NB4 (cell line): ENCODE measurements at regions not wholly inside any gene's neighbourhood (a gene's known extent, or its start where the extent isn't known, plus 50 kb on each side); places are given as distances from the start of the nearest gene placed in this dataset.

Experiments
- DNase-seq: peaks from one replicate; pipeline ENCODE4 v3.0.0; 2010; ENCODE audit warnings: low read depth
- H3K4me3 ChIP-seq: one replicate; pipeline ENCODE4 v1.5.1; 2011; ENCODE audit warnings: mild to moderate bottlenecking, low read depth, low read length, moderate library complexity
- CTCF ChIP-seq: IDR thresholded peaks from one replicate; pipeline ENCODE4 v1.5.1; 2012; ENCODE audit warnings: low read depth, low read length
- MAX ChIP-seq: IDR thresholded peaks from 2 replicates; pipeline ENCODE4 v1.6.1; 2011; ENCODE audit warnings: low read depth, low read length
- MYC ChIP-seq: IDR thresholded peaks from 2 replicates; pipeline ENCODE4 v1.6.1; 2011; ENCODE audit warnings: low read depth, low read length
- POLR2A ChIP-seq: IDR thresholded peaks from 2 replicates; pipeline ENCODE4 v1.6.1; 2011; ENCODE audit warnings: mild to moderate bottlenecking; ENCODE audit not compliant: insufficient read length; ENCODE audit errors: extremely low read depth

- no peak overlapping the region for H3K4me3 ChIP-seq
- peak; percentile 43 for DNase-seq
- TF ChIP-seq POLR2A (no peak), MAX (no peak), MYC (no peak), CTCF (peak; percentile 72)
These were observed 585.4 kb downstream of the SOX6 start for GRCh38 chr11:15770798-15771414.

- H3K4me3 ChIP-seq = no peak overlapping the region
- no peak for DNase-seq
- TF ChIP-seq POLR2A = no peak
- no peak for TF ChIP-seq MAX
- TF ChIP-seq MYC = no peak
- no peak for TF ChIP-seq CTCF
These were observed 583.8 kb downstream of the SOX6 start for GRCh38 chr11:15772547-15772946.

- DNase-seq = no peak
- H3K4me3 ChIP-seq = no peak overlapping the region
- TF ChIP-seq MYC (no peak), CTCF (no peak), MAX (no peak), POLR2A (no peak)
These were observed 583.4 kb downstream of the SOX6 start for GRCh38 chr11:15772981-15773380.

GRCh38 chr11:15773476-15774387 is 582.6 kb downstream of the SOX6 start:
- TF ChIP-seq CTCF (no peak), MAX (no peak), POLR2A (no peak), MYC (no peak)
- no peak for DNase-seq
- no peak overlapping the region for H3K4me3 ChIP-seq

- no peak for DNase-seq
- H3K4me3 ChIP-seq = no peak overlapping the region
- no peak for TF ChIP-seq MAX
- TF ChIP-seq CTCF = no peak
- TF ChIP-seq POLR2A = no peak
- TF ChIP-seq MYC = no peak
These were observed 581.9 kb downstream of the SOX6 start for GRCh38 chr11:15774388-15774939.
